Muscle layer of colon (tissue), 2 donors: ENCODE measurements at regions not wholly inside any gene's neighbourhood (a gene's known extent, or its start where the extent isn't known, plus 50 kb on each side); places are given as distances from the start of the nearest gene placed in this dataset.

Experiments
- H3K27ac ChIP-seq: one replicate; pipeline ENCODE4 v1.7.0; 2013; ENCODE audit warnings: low read depth, mild to moderate bottlenecking, low read length, moderate library complexity
- H3K27me3 ChIP-seq, 2 donors: one replicate each; pipeline ENCODE4 v1.7.0; 2013; ENCODE audit warnings: low read length in 2 of 2, mild to moderate bottlenecking in 2 of 2; ENCODE audit not compliant: insufficient read depth in 2 of 2, control insufficient read depth in 1 of 2
- H3K36me3 ChIP-seq: one replicate; pipeline ENCODE4 v1.7.0; 2013; ENCODE audit warnings: mild to moderate bottlenecking, low read length; ENCODE audit not compliant: insufficient read depth
- H3K4me1 ChIP-seq: one replicate; pipeline ENCODE4 v1.7.0; 2013; ENCODE audit warnings: mild to moderate bottlenecking, low read length; ENCODE audit not compliant: insufficient read depth
- H3K4me3 ChIP-seq, 2 donors: one replicate each; pipeline ENCODE4 v1.7.0; 2013; ENCODE audit warnings: low read length in 2 of 2, low read depth in 1 of 2, mild to moderate bottlenecking in 1 of 2, moderate library complexity in 1 of 2
- H3K9ac ChIP-seq: one replicate; pipeline ENCODE4 v1.7.0; 2013; ENCODE audit warnings: low read length
- H3K9me3 ChIP-seq: one replicate; pipeline ENCODE4 v1.7.0; 2013; ENCODE audit warnings: mild to moderate bottlenecking, low read length
- donor health status: abdominal sarcoma.
- donor health status: Adenocarcinoma of cecum.

- no peaks in the 10 kb centered on the region for H3K4me1 ChIP-seq
- H3K4me3 ChIP-seq = no peak overlapping the region
- no peak overlapping the region for H3K9ac ChIP-seq
- no peaks in the 10 kb centered on the region for H3K27me3 ChIP-seq
- no peak overlapping the region for H3K27ac ChIP-seq
- H3K36me3 ChIP-seq = no peaks in the 10 kb centered on the region
- no peaks in the 10 kb centered on the region for H3K9me3 ChIP-seq
Measured at GRCh38 chr2:12957251-12957650, 240.5 kb downstream of the TRIB2 start.

GRCh38 chr2:12959935-12960334 is 243.2 kb downstream of the TRIB2 start:
- Histone ChIP-seq H3K27ac (no peak overlapping the region), H3K4me1 (no peaks in the 10 kb centered on the region), H3K9ac (no peak overlapping the region), H3K9me3 (no peaks in the 10 kb centered on the region), H3K4me3 (no peak overlapping the region), H3K36me3 (no peaks in the 10 kb centered on the region), H3K27me3 (no peaks in the 10 kb centered on the region)

- Histone ChIP-seq H3K27ac (no peak overlapping the region), H3K27me3 (no peaks in the 10 kb centered on the region), H3K9ac (no peak overlapping the region), H3K4me3 (no peak overlapping the region), H3K9me3 (no peaks in the 10 kb centered on the region), H3K36me3 (no peaks in the 10 kb centered on the region), H3K4me1 (no peaks in the 10 kb centered on the region)
Measured at GRCh38 chr2:12960671-12961070, 243.9 kb downstream of the TRIB2 start.

GRCh38 chr2:12964904-12965539 is 248.3 kb downstream of the TRIB2 start:
- Histone ChIP-seq H3K9ac (no peak overlapping the region), H3K27ac (no peak overlapping the region), H3K4me1 (no peaks in the 10 kb centered on the region), H3K9me3 (no peaks in the 10 kb centered on the region), H3K4me3 (no peak overlapping the region), H3K27me3 (no peaks in the 10 kb centered on the region), H3K36me3 (no peaks in the 10 kb centered on the region)

GRCh38 chr2:12965540-12966269 is 249.0 kb downstream of the TRIB2 start:
- Histone ChIP-seq H3K27me3 (no peaks in the 10 kb centered on the region), H3K4me1 (no peaks in the 10 kb centered on the region), H3K27ac (no peak overlapping the region), H3K9me3 (no peaks in the 10 kb centered on the region), H3K4me3 (no peak overlapping the region), H3K9ac (no peak overlapping the region), H3K36me3 (no peaks in the 10 kb centered on the region)

GRCh38 chr2:12967804-12968203 is 251.1 kb downstream of the TRIB2 start:
- Histone ChIP-seq H3K4me1 (no peaks in the 10 kb centered on the region), H3K27me3 (no peaks in the 10 kb centered on the region), H3K9me3 (no peaks in the 10 kb centered on the region), H3K9ac (no peak overlapping the region), H3K27ac (no peak overlapping the region), H3K4me3 (no peak overlapping the region), H3K36me3 (no peaks in the 10 kb centered on the region)

GRCh38 chr2:12968399-12968798 is 251.7 kb downstream of the TRIB2 start:
- no peak overlapping the region for H3K27ac ChIP-seq
- H3K9ac ChIP-seq = no peak overlapping the region
- H3K4me3 ChIP-seq = no peak overlapping the region
- no peaks in the 10 kb centered on the region for H3K36me3 ChIP-seq
- H3K9me3 ChIP-seq = no peaks in the 10 kb centered on the region
- H3K27me3 ChIP-seq = no peaks in the 10 kb centered on the region
- H3K4me1 ChIP-seq = no peaks in the 10 kb centered on the region

GRCh38 chr2:12970861-12971260 is 254.1 kb downstream of the TRIB2 start:
- no peak overlapping the region for H3K4me3 ChIP-seq
- no peaks in the 10 kb centered on the region for H3K36me3 ChIP-seq
- no peaks in the 10 kb centered on the region for H3K9me3 ChIP-seq
- H3K4me1 ChIP-seq = no peaks in the 10 kb centered on the region
- no peaks in the 10 kb centered on the region for H3K27me3 ChIP-seq
- H3K27ac ChIP-seq = no peak overlapping the region
- no peak overlapping the region for H3K9ac ChIP-seq

GRCh38 chr2:12971581-12972365 is 255.0 kb downstream of the TRIB2 start:
- H3K27ac ChIP-seq = no peak overlapping the region
- no peaks in the 10 kb centered on the region for H3K27me3 ChIP-seq
- H3K4me3 ChIP-seq = no peak overlapping the region
- no peaks in the 10 kb centered on the region for H3K4me1 ChIP-seq
- no peak overlapping the region for H3K9ac ChIP-seq
- H3K9me3 ChIP-seq = no peaks in the 10 kb centered on the region
- H3K36me3 ChIP-seq = no peaks in the 10 kb centered on the region

GRCh38 chr2:12978066-12978835 is 261.5 kb downstream of the TRIB2 start:
- Histone ChIP-seq H3K27me3 (no peaks in the 10 kb centered on the region), H3K27ac (no peak overlapping the region), H3K9me3 (no peaks in the 10 kb centered on the region), H3K36me3 (no peaks in the 10 kb centered on the region), H3K4me1 (no peaks in the 10 kb centered on the region), H3K4me3 (no peak overlapping the region), H3K9ac (no peak overlapping the region)

GRCh38 chr2:12979066-12979465 is 262.3 kb downstream of the TRIB2 start:
- no peaks in the 10 kb centered on the region for H3K27me3 ChIP-seq
- H3K4me1 ChIP-seq = no peaks in the 10 kb centered on the region
- H3K36me3 ChIP-seq = no peaks in the 10 kb centered on the region
- H3K9me3 ChIP-seq = no peaks in the 10 kb centered on the region
- H3K9ac ChIP-seq = no peak overlapping the region
- no peak overlapping the region for H3K27ac ChIP-seq
- H3K4me3 ChIP-seq = no peak overlapping the region
